Keratinocyte (primary cell): ENCODE measurements at regions not wholly inside any gene's neighbourhood (a gene's known extent, or its start where the extent isn't known, plus 50 kb on each side); places are given as distances from the start of the nearest gene placed in this dataset.

ENCODE experiments used
- DNase-seq: peaks from one replicate; pipeline ENCODE4 v3.0.0-alpha.2; 2011; ENCODE audit warnings: low read depth, missing footprints, low spot score
- FAIRE-seq: peaks from 2 replicates; lab custom pipeline; 2011; peaks lifted over from hg19 to GRCh38; lab: Jason Lieb, UNC
- H2AFZ ChIP-seq: 2 replicates; pipeline ENCODE4 v1.6.0; 2012; ENCODE audit warnings: low read length, control low read depth, inconsistent platforms; ENCODE audit not compliant: control insufficient read depth
- H3K27ac ChIP-seq: 2 replicates; pipeline ENCODE4 v1.5.1; 2011; ENCODE audit warnings: low read length; ENCODE audit not compliant: control insufficient read depth, insufficient read depth
- H3K27me3 ChIP-seq: 3 replicates; pipeline ENCODE4 v1.6.0; 2011; ENCODE audit warnings: low read length; ENCODE audit not compliant: control insufficient read depth, insufficient read depth; ENCODE audit errors: extremely low read depth
- H3K36me3 ChIP-seq, 2 experiments: 2 replicates in 1 of 2; 3 replicates in 1 of 2; pipeline ENCODE4 v1.5.1; 2011; ENCODE audit warnings: low read length in 2 of 2, mild to moderate bottlenecking in 1 of 2; ENCODE audit not compliant: control insufficient read depth in 2 of 2, insufficient read depth in 2 of 2; ENCODE audit errors: extremely low read depth in 1 of 2
- H3K4me1 ChIP-seq: 3 replicates; pipeline ENCODE4 v1.5.1; 2011; ENCODE audit warnings: low read length; ENCODE audit not compliant: control insufficient read depth, insufficient read depth; ENCODE audit errors: extremely low read depth
- H3K4me2 ChIP-seq: 3 replicates; pipeline ENCODE4 v1.6.0; 2011; ENCODE audit warnings: low read depth, low read length; ENCODE audit not compliant: control insufficient read depth, insufficient read depth; ENCODE audit errors: extremely low read depth
- H3K4me3 ChIP-seq, 3 experiments: fragments of 200-600 bp in 1 of 3; sonication (generic) in 1 of 3; 2 replicates in 2 of 3; 3 replicates in 1 of 3; pipeline ENCODE4 v1.5.1; 2011 to 2016; ENCODE audit warnings: low read length in 3 of 3, mild to moderate bottlenecking in 3 of 3, control low read depth in 2 of 3, inconsistent platforms in 1 of 3, low read depth in 1 of 3, mixed read lengths in 1 of 3, mixed run types in 1 of 3, moderate library complexity in 1 of 3; ENCODE audit not compliant: control insufficient read depth in 2 of 3, insufficient read depth in 2 of 3; ENCODE audit errors: extremely low read depth in 1 of 3
- H3K79me2 ChIP-seq: 2 replicates; pipeline ENCODE4 v1.6.0; 2012; ENCODE audit warnings: low read length; ENCODE audit not compliant: control insufficient read depth, insufficient read depth
- H3K9ac ChIP-seq: 3 replicates; pipeline ENCODE4 v1.6.0; 2011; ENCODE audit warnings: low read length; ENCODE audit not compliant: control insufficient read depth, insufficient read depth; ENCODE audit errors: extremely low read depth
- H3K9me1 ChIP-seq: 3 replicates; pipeline ENCODE4 v1.6.0; 2011; ENCODE audit warnings: low read length; ENCODE audit not compliant: control insufficient read depth, insufficient read depth; ENCODE audit errors: extremely low read depth
- H3K9me3 ChIP-seq: 2 replicates; pipeline ENCODE4 v1.5.1; 2012; ENCODE audit warnings: low read depth, low read length; ENCODE audit not compliant: control insufficient read depth
- H4K20me1 ChIP-seq: 3 replicates; pipeline ENCODE4 v1.6.0; 2011; ENCODE audit warnings: low read length; ENCODE audit not compliant: control insufficient read depth, insufficient read depth; ENCODE audit errors: extremely low read depth
- CTCF ChIP-seq, 3 experiments: IDR thresholded peaks in 1 of 3; conservative IDR thresholded peaks in 1 of 3; optimal IDR thresholded peaks in 1 of 3; 2 replicates in 2 of 3; 3 replicates in 1 of 3; pipeline versions ENCODE3 to v1.5.1; 2011; ENCODE audit warnings: low read length in 3 of 3, mild to moderate bottlenecking in 3 of 3, moderate library complexity in 2 of 3, control low read depth in 1 of 3, inconsistent platforms in 1 of 3; ENCODE audit not compliant: insufficient read depth in 2 of 3; ENCODE audit errors: extremely low read depth in 1 of 3
- EZH2 ChIP-seq: IDR thresholded peaks from one replicate; pipeline ENCODE4 v1.6.1; 2012; ENCODE audit warnings: inconsistent platforms, mild to moderate bottlenecking, low read length, moderate library complexity
- dilution Hi-C: fragments of 300-500 bp; cut with MboI; formaldehyde crosslinking; loops from one replicate; pipeline ENCODE4 v1.7.0; 2020; ENCODE audit warnings: low sequenced_read_pairs; ENCODE audit not compliant: extremely low pct_ligation_motif_present

- H3K36me3 ChIP-seq: no peaks in the 10 kb centered on the region
- peaks cover 5% of the 10 kb centered on the region for H3K9me3 ChIP-seq
- no peak overlapping the region for H3K9ac ChIP-seq
- no peaks in the 10 kb centered on the region for H3K79me2 ChIP-seq
- FAIRE-seq (no peak), DNase-seq (no peak)
- H2AFZ ChIP-seq: no peak overlapping the region
- dilution Hi-C loops: no loop called here
- H3K4me2 ChIP-seq: no peak overlapping the region
- no peak overlapping the region for H3K27ac ChIP-seq
- TF ChIP-seq EZH2: no peak
- no peak for TF ChIP-seq CTCF (optimal IDR thresholded peaks at IDR 0.05 in 1 of 3, IDR thresholded peaks at IDR 0.05 in 1 of 3, conservative IDR thresholded peaks at IDR 0.05 in 1 of 3; ENCODE audit: extremely low read depth in 1 of 3, insufficient read depth in 2 of 3, low read length in 3 of 3)
- H3K27me3 ChIP-seq: no peaks in the 10 kb centered on the region
- no peaks in the 10 kb centered on the region for H4K20me1 ChIP-seq
- H3K9me1 ChIP-seq: no peaks in the 10 kb centered on the region
- no peak overlapping the region for H3K4me3 ChIP-seq
- H3K4me1 ChIP-seq: no peaks in the 10 kb centered on the region
These were observed 240.3 kb upstream of the TRPC7 start for GRCh38 chr5:136605638-136606037.

GRCh38 chr5:136600306-136600705 lies 235.0 kb upstream of the TRPC7 start:
- FAIRE-seq: no peak
- dilution Hi-C loops: no loop called here
- no peaks in the 10 kb centered on the region for H3K36me3 ChIP-seq

More at GRCh38 chr5:136600306-136600705, 235.0 kb upstream of the TRPC7 start:
- Histone ChIP-seq H3K27me3 (no peaks in the 10 kb centered on the region), H3K9me1 (no peaks in the 10 kb centered on the region), H3K9me3 (peaks cover 8% of the 10 kb centered on the region), H3K4me3 (no peak overlapping the region), H3K4me2 (no peak overlapping the region), H2AFZ (no peak overlapping the region), H3K4me1 (no peaks in the 10 kb centered on the region), H3K79me2 (no peaks in the 10 kb centered on the region), H3K9ac (no peak overlapping the region), H3K27ac (no peak overlapping the region), H4K20me1 (no peaks in the 10 kb centered on the region)
- no peak for DNase-seq
- TF ChIP-seq EZH2 (no peak), CTCF (optimal IDR thresholded peaks at IDR 0.05 in 1 of 3, IDR thresholded peaks at IDR 0.05 in 1 of 3, conservative IDR thresholded peaks at IDR 0.05 in 1 of 3; ENCODE audit: extremely low read depth in 1 of 3, insufficient read depth in 2 of 3, low read length in 3 of 3) (no peak)
